HCT116 (cell line): ENCODE measurements at regions not wholly inside any gene's neighbourhood (a gene's known extent, or its start where the extent isn't known, plus 50 kb on each side); places are given as distances from the start of the nearest gene placed in this dataset.

ENCODE experiments used
- ATF3 ChIP-seq: IDR thresholded peaks from 2 replicates; pipeline ENCODE4 v1.6.1; 2012
- POLR2AphosphoS5 ChIP-seq: IDR thresholded peaks from 2 replicates; pipeline ENCODE4 v1.6.1; 2011; ENCODE audit warnings: mild to moderate bottlenecking, low read depth, low read length, moderate library complexity

- TF ChIP-seq POLR2AphosphoS5 (no peak), ATF3 (no peak)
These were observed 221.2 kb upstream of the SFSWAP start for GRCh38 chr12:131489718-131490117.
